ENCODE measurements at regions not wholly inside any gene's neighbourhood (a gene's known extent, or its start where the extent isn't known, plus 50 kb on each side); places are given as distances from the start of the nearest gene placed in this dataset.
"Not testable (repeated sequence)": the region's sequence is repeated elsewhere in the genome, so short reads cannot be mapped to it uniquely, and the experiment has no call there.

GRCh38 chr7:136116186-136116585 lies 139.0 kb upstream of the MTPN start:
- no peak overlapping the region for H3K4me3 Mint-ChIP-seq (ENCODE audit: unreplicated experiment)
- peaks cover 5% of the 10 kb centered on the region for H3K27me3 Mint-ChIP-seq (ENCODE audit: unreplicated experiment)
- H3K9me3 Mint-ChIP-seq (ENCODE audit: unreplicated experiment), result peaks cover 1% of the 10 kb centered on the region
- DNase-seq, result no peak
- H3K36me3 Mint-ChIP-seq (ENCODE audit: unreplicated experiment), result no peaks in the 10 kb centered on the region
- H3K27ac Mint-ChIP-seq (ENCODE audit: unreplicated experiment), result no peak overlapping the region
- no peaks in the 10 kb centered on the region for H3K4me1 Mint-ChIP-seq (ENCODE audit: low read depth, unreplicated experiment)
- TF ChIP-seq CTCF (IDR thresholded peaks at IDR 0.05; ENCODE audit: partially characterized antibody, unreplicated experiment), result no peak

- peaks cover 5% of the 10 kb centered on the region for H3K27me3 Mint-ChIP-seq (ENCODE audit: unreplicated experiment)
- H3K36me3 Mint-ChIP-seq (ENCODE audit: unreplicated experiment), result no peaks in the 10 kb centered on the region
- TF ChIP-seq CTCF (IDR thresholded peaks at IDR 0.05; ENCODE audit: partially characterized antibody, unreplicated experiment), result peak; percentile 90
- H3K9me3 Mint-ChIP-seq (ENCODE audit: unreplicated experiment), result peaks cover 2% of the 10 kb centered on the region
- H3K4me1 Mint-ChIP-seq (ENCODE audit: low read depth, unreplicated experiment), result no peaks in the 10 kb centered on the region
- peak; percentile 74 for DNase-seq
- no peak overlapping the region for H3K4me3 Mint-ChIP-seq (ENCODE audit: unreplicated experiment)
- H3K27ac Mint-ChIP-seq (ENCODE audit: unreplicated experiment), result no peak overlapping the region
Measured at GRCh38 chr7:136114966-136115762, 138.0 kb upstream of the MTPN start.

GRCh38 chr7:136114467-136114866 lies 137.3 kb upstream of the MTPN start:
- not testable (repeated sequence) for DNase-seq; H3K4me3 Mint-ChIP-seq (ENCODE audit: unreplicated experiment); H3K4me1 Mint-ChIP-seq (ENCODE audit: low read depth, unreplicated experiment); H3K9me3 Mint-ChIP-seq (ENCODE audit: unreplicated experiment); H3K36me3 Mint-ChIP-seq (ENCODE audit: unreplicated experiment); H3K27ac Mint-ChIP-seq (ENCODE audit: unreplicated experiment); H3K27me3 Mint-ChIP-seq (ENCODE audit: unreplicated experiment)

- H3K27ac Mint-ChIP-seq (ENCODE audit: unreplicated experiment); H3K4me3 Mint-ChIP-seq (ENCODE audit: unreplicated experiment); H3K9me3 Mint-ChIP-seq (ENCODE audit: unreplicated experiment); H3K27me3 Mint-ChIP-seq (ENCODE audit: unreplicated experiment); H3K36me3 Mint-ChIP-seq (ENCODE audit: unreplicated experiment); H3K4me1 Mint-ChIP-seq (ENCODE audit: low read depth, unreplicated experiment); DNase-seq: not testable (repeated sequence)
Measured at GRCh38 chr7:136109037-136109436, 131.9 kb upstream of the MTPN start.

GRCh38 chr7:136105191-136105590 lies 128.0 kb upstream of the MTPN start:
- Mint-ChIP-seq H3K4me3 (ENCODE audit: unreplicated experiment) (no peak overlapping the region), H3K9me3 (ENCODE audit: unreplicated experiment) (peaks cover 1% of the 10 kb centered on the region), H3K27ac (ENCODE audit: unreplicated experiment) (no peak overlapping the region), H3K36me3 (ENCODE audit: unreplicated experiment) (no peaks in the 10 kb centered on the region), H3K4me1 (ENCODE audit: low read depth, unreplicated experiment) (no peaks in the 10 kb centered on the region), H3K27me3 (ENCODE audit: unreplicated experiment) (peaks cover 2% of the 10 kb centered on the region)
- no peak for DNase-seq
- no peak for TF ChIP-seq CTCF (IDR thresholded peaks at IDR 0.05; ENCODE audit: partially characterized antibody, unreplicated experiment)

GRCh38 chr7:136104269-136104603 lies 127.1 kb upstream of the MTPN start:
- no peak overlapping the region for H3K27ac Mint-ChIP-seq (ENCODE audit: unreplicated experiment)

More at GRCh38 chr7:136104269-136104603, 127.1 kb upstream of the MTPN start:
- Mint-ChIP-seq H3K4me3 (ENCODE audit: unreplicated experiment) (no peak overlapping the region), H3K4me1 (ENCODE audit: low read depth, unreplicated experiment) (no peaks in the 10 kb centered on the region), H3K36me3 (ENCODE audit: unreplicated experiment) (no peaks in the 10 kb centered on the region), H3K27me3 (ENCODE audit: unreplicated experiment) (peaks cover 2% of the 10 kb centered on the region), H3K9me3 (ENCODE audit: unreplicated experiment) (peaks cover 3% of the 10 kb centered on the region)
- no peak for TF ChIP-seq CTCF (IDR thresholded peaks at IDR 0.05; ENCODE audit: partially characterized antibody, unreplicated experiment)
- DNase-seq, result no peak

Measured in glutamatergic neuron (in vitro differentiated cells).